Left ventricle myocardium inferior (tissue), 1 donor: ENCODE measurements at regions not wholly inside any gene's neighbourhood (a gene's known extent, or its start where the extent isn't known, plus 50 kb on each side); places are given as distances from the start of the nearest gene placed in this dataset.

Experiments used
- DNase-seq: peaks from one replicate; pipeline ENCODE4 v3.0.0-alpha.2; 2020
- H3K27ac ChIP-seq: fragments of 200-600 bp; replicated peaks from 2 replicates; pipeline ENCODE4 v1.8.0; 2021
- H3K27me3 ChIP-seq: fragments of 200-600 bp; 2 replicates; pipeline ENCODE4 v1.8.0; 2021; ENCODE audit warnings: low read depth
- H3K36me3 ChIP-seq: fragments of 200-600 bp; 2 replicates; pipeline ENCODE4 v1.8.0; 2021
- H3K4me1 ChIP-seq: fragments of 200-600 bp; 2 replicates; pipeline ENCODE4 v1.8.0; 2021
- H3K4me3 ChIP-seq: fragments of 200-600 bp; 2 replicates; pipeline ENCODE4 v1.8.0; 2021; ENCODE audit warnings: mild to moderate bottlenecking, moderate library complexity
- H3K9me3 ChIP-seq: fragments of 200-600 bp; replicated peaks from 2 replicates; pipeline ENCODE4 v1.8.0; 2021
- CTCF ChIP-seq: fragments of 200-600 bp; IDR thresholded peaks from 2 replicates; pipeline ENCODE4 v1.8.0; 2021; ENCODE audit warnings: antibody characterized with exemption, mild to moderate bottlenecking, borderline replicate concordance
- intact Hi-C: fragments of 100-400 bp; cut with micrococcal nuclease; formaldehyde crosslinking; loops from one replicate; pipeline ENCODE4 v1.11.0; 2022
- donor health status: DM: no; HTN: yes; CAD: no; lungs with severe emphysema.

GRCh38 chr11:109785714-109786113, 307.5 kb upstream of the ZC3H12C start:
- no peak overlapping the region for H3K27ac ChIP-seq

GRCh38 chr11:109788948-109789490, 304.2 kb upstream of the ZC3H12C start:
- peaks cover 5% of the 10 kb centered on the region for H3K27me3 ChIP-seq
- no peak for TF ChIP-seq CTCF
- no peak for DNase-seq
- H3K36me3 ChIP-seq = no peaks in the 10 kb centered on the region
- H3K4me3 ChIP-seq = no peak overlapping the region
- intact Hi-C loops = no loop called here
- H3K4me1 ChIP-seq = no peaks in the 10 kb centered on the region
- H3K9me3 ChIP-seq = no peaks in the 10 kb centered on the region
- no peak overlapping the region for H3K27ac ChIP-seq

More at GRCh38 chr11:109785714-109786113, 307.5 kb upstream of the ZC3H12C start:
- TF ChIP-seq CTCF = no peak
- H3K27me3 ChIP-seq = peaks cover 5% of the 10 kb centered on the region
- H3K4me3 ChIP-seq = peak overlapping the region; percentile 15
- intact Hi-C loops = no loop called here
- H3K4me1 ChIP-seq = no peaks in the 10 kb centered on the region
- DNase-seq = no peak
- H3K9me3 ChIP-seq = no peaks in the 10 kb centered on the region
- no peaks in the 10 kb centered on the region for H3K36me3 ChIP-seq

- intact Hi-C loops = no loop called here
- H3K9me3 ChIP-seq = no peaks in the 10 kb centered on the region
- no peak overlapping the region for H3K4me3 ChIP-seq
Observed at GRCh38 chr11:109789901-109790300, 303.3 kb upstream of the ZC3H12C start.

GRCh38 chr11:109791337-109791736, 301.9 kb upstream of the ZC3H12C start:
- H3K4me3 ChIP-seq = no peak overlapping the region
- H3K9me3 ChIP-seq = no peaks in the 10 kb centered on the region
- no peak for TF ChIP-seq CTCF
- H3K36me3 ChIP-seq = no peaks in the 10 kb centered on the region
- H3K4me1 ChIP-seq = no peaks in the 10 kb centered on the region
- no peak overlapping the region for H3K27ac ChIP-seq
- intact Hi-C loops = no loop called here
- DNase-seq = no peak
- H3K27me3 ChIP-seq = peaks cover 5% of the 10 kb centered on the region

More at GRCh38 chr11:109789901-109790300, 303.3 kb upstream of the ZC3H12C start:
- Histone ChIP-seq H3K27me3 (peaks cover 5% of the 10 kb centered on the region), H3K27ac (no peak overlapping the region), H3K36me3 (no peaks in the 10 kb centered on the region), H3K4me1 (no peaks in the 10 kb centered on the region)
- TF ChIP-seq CTCF = no peak
- no peak for DNase-seq

GRCh38 chr11:109794501-109794900, 298.7 kb upstream of the ZC3H12C start:
- H3K9me3 ChIP-seq = no peaks in the 10 kb centered on the region

More at GRCh38 chr11:109794501-109794900, 298.7 kb upstream of the ZC3H12C start:
- no peaks in the 10 kb centered on the region for H3K27me3 ChIP-seq
- no peaks in the 10 kb centered on the region for H3K36me3 ChIP-seq
- H3K4me3 ChIP-seq = no peak overlapping the region
- no peak overlapping the region for H3K27ac ChIP-seq
- no peak for DNase-seq
- intact Hi-C loops = no loop called here
- H3K4me1 ChIP-seq = no peaks in the 10 kb centered on the region
- TF ChIP-seq CTCF = no peak
